Parathyroid adenoma (tissue), 2 donors: ENCODE measurements at regions not wholly inside any gene's neighbourhood (a gene's known extent, or its start where the extent isn't known, plus 50 kb on each side); places are given as distances from the start of the nearest gene placed in this dataset.

Experiments used
- H2AFZ ChIP-seq: fragments of 300-600 bp; sonication (generic); one replicate; pipeline ENCODE4 v1.7.0; 2017; ENCODE audit warnings: antibody characterized with exemption, mild to moderate bottlenecking
- H3K27ac ChIP-seq: fragments of 300-600 bp; sonication (generic); one replicate; pipeline ENCODE4 v1.7.0; 2017
- H3K27me3 ChIP-seq: fragments of 300-600 bp; sonication (generic); one replicate; pipeline ENCODE4 v1.7.0; 2017; ENCODE audit warnings: low read length; ENCODE audit not compliant: control insufficient read depth, insufficient read depth
- H3K36me3 ChIP-seq: fragments of 300-600 bp; sonication (generic); one replicate; pipeline ENCODE4 v1.7.0; 2017; ENCODE audit warnings: low read length; ENCODE audit not compliant: control insufficient read depth, insufficient read depth
- H3K4me1 ChIP-seq: fragments of 300-600 bp; sonication (generic); one replicate; pipeline ENCODE4 v1.7.0; 2017; ENCODE audit warnings: control low read depth
- H3K4me2 ChIP-seq: fragments of 300-600 bp; sonication (generic); one replicate; pipeline ENCODE4 v1.7.0; 2017; ENCODE audit warnings: low read length
- H3K4me3 ChIP-seq: fragments of 300-600 bp; sonication (generic); one replicate; pipeline ENCODE4 v1.7.0; 2017; ENCODE audit warnings: low read depth, low read length
- H3K79me2 ChIP-seq: fragments of 300-600 bp; sonication (generic); one replicate; pipeline ENCODE4 v1.7.0; 2017; ENCODE audit warnings: control low read depth
- H3K9ac ChIP-seq: fragments of 300-600 bp; sonication (generic); one replicate; pipeline ENCODE4 v1.7.0; 2017; ENCODE audit warnings: mild to moderate bottlenecking
- H3K9me3 ChIP-seq: fragments of 300-600 bp; sonication (generic); one replicate; pipeline ENCODE4 v1.7.0; 2017; ENCODE audit warnings: low read length; ENCODE audit not compliant: control insufficient read depth
- TF ChIP-seq, protein P1 (sequence below): fragments of 300-600 bp; sonication (generic); IDR thresholded peaks from one replicate; pipeline ENCODE4 v1.7.0; 2017; ENCODE audit warnings: antibody characterized with exemption, mild to moderate bottlenecking
- donor health status: primary hyperparathyroidism.

- Histone ChIP-seq H3K4me3 (no peak overlapping the region), H3K9ac (no peak overlapping the region), H3K4me2 (no peak overlapping the region), H3K9me3 (no peaks in the 10 kb centered on the region), H3K27ac (no peak overlapping the region), H3K79me2 (no peaks in the 10 kb centered on the region), H3K4me1 (no peaks in the 10 kb centered on the region), H3K36me3 (no peaks in the 10 kb centered on the region), H3K27me3 (no peaks in the 10 kb centered on the region), H2AFZ (no peak overlapping the region)
- TF ChIP-seq, protein P1, sequence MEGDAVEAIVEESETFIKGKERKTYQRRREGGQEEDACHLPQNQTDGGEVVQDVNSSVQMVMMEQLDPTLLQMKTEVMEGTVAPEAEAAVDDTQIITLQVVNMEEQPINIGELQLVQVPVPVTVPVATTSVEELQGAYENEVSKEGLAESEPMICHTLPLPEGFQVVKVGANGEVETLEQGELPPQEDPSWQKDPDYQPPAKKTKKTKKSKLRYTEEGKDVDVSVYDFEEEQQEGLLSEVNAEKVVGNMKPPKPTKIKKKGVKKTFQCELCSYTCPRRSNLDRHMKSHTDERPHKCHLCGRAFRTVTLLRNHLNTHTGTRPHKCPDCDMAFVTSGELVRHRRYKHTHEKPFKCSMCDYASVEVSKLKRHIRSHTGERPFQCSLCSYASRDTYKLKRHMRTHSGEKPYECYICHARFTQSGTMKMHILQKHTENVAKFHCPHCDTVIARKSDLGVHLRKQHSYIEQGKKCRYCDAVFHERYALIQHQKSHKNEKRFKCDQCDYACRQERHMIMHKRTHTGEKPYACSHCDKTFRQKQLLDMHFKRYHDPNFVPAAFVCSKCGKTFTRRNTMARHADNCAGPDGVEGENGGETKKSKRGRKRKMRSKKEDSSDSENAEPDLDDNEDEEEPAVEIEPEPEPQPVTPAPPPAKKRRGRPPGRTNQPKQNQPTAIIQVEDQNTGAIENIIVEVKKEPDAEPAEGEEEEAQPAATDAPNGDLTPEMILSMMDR = no peak
These were observed 999.4 kb downstream of the UQCRFS1 start for GRCh38 chr19:28213470-28214082.

DNA sequence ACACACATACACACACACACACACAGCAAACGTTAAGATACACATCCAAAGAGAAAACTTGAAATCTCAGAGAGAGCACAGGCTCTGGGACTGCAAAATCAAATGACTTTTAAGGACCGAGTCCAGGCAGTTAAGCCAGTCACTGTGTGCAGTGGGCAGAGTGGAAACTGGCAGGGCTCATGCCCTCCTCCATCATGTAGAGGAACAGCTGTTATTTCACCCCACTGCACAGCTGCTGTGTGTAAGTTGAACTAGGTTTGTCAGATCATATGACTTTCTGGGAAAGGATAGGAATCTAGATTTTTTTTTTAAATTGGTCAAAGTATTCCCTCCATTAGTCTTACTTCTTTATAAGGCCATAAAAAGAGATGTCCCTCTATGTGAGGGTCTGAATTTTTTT, 1002.1 kb downstream of the UQCRFS1 start:
- no peaks in the 10 kb centered on the region for H3K4me1 ChIP-seq
- no peak overlapping the region for H3K27ac ChIP-seq
- H3K27me3 ChIP-seq = no peaks in the 10 kb centered on the region
- no peak overlapping the region for H3K4me2 ChIP-seq
- H2AFZ ChIP-seq = no peak overlapping the region
- no peaks in the 10 kb centered on the region for H3K79me2 ChIP-seq
- no peak overlapping the region for H3K4me3 ChIP-seq
- TF ChIP-seq, protein P1 = no peak
- H3K9me3 ChIP-seq = no peaks in the 10 kb centered on the region
- H3K36me3 ChIP-seq = no peaks in the 10 kb centered on the region
- H3K9ac ChIP-seq = no peak overlapping the region

DNA sequence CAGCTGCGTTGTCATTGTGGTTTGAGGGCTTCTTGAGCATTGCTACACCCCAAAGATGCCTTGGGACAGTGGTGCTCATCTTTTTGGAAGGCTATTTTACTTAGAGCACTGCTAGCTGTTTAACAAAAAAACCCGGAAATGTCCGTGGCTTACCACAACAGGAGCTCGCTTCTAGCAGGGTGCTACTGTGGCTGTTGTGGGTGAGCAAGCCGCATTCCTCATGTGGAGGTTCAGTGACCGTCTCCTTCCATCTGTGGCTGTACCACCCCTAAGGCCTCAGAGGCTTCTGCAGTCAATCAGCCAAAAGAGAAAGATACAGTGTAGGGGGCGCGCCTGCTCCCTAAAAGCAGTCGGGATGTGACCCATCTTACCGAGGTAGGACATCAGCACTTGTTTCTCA, 1004.2 kb downstream of the UQCRFS1 start:
- no peak overlapping the region for H3K4me3 ChIP-seq
- TF ChIP-seq, protein P1 = no peak
- H3K27ac ChIP-seq = no peak overlapping the region
- H3K4me1 ChIP-seq = no peaks in the 10 kb centered on the region
- no peaks in the 10 kb centered on the region for H3K27me3 ChIP-seq
- H2AFZ ChIP-seq = no peak overlapping the region
- no peaks in the 10 kb centered on the region for H3K79me2 ChIP-seq
- no peak overlapping the region for H3K4me2 ChIP-seq
- no peaks in the 10 kb centered on the region for H3K36me3 ChIP-seq
- no peak overlapping the region for H3K9ac ChIP-seq
- no peaks in the 10 kb centered on the region for H3K9me3 ChIP-seq

DNA sequence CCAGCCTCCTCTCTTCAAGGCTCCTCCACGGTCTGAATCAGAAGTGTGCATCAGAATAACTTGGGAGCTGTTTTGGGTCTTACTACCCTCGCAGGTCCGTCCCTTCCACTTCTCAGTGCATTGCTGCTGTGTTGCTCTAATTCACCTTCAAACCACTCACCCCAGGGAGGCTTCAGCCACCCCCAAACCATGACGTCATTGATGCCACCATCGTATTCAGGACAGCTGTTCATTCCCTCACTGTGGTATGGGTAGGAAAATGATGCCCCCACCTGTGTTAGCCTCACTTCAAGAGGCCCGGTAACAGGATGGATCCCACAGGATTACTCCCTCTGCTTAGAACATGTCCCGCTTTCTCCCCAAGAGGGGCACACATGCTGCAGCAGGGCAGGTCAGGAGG, 1005.7 kb downstream of the UQCRFS1 start:
- H3K79me2 ChIP-seq = no peaks in the 10 kb centered on the region
- no peak overlapping the region for H3K9ac ChIP-seq
- H3K9me3 ChIP-seq = no peaks in the 10 kb centered on the region
- H3K27me3 ChIP-seq = no peaks in the 10 kb centered on the region
- H2AFZ ChIP-seq = no peak overlapping the region
- no peaks in the 10 kb centered on the region for H3K36me3 ChIP-seq
- H3K4me3 ChIP-seq = no peak overlapping the region
- no peak overlapping the region for H3K27ac ChIP-seq
- no peak overlapping the region for H3K4me2 ChIP-seq
- TF ChIP-seq, protein P1 = no peak
- H3K4me1 ChIP-seq = no peaks in the 10 kb centered on the region

DNA sequence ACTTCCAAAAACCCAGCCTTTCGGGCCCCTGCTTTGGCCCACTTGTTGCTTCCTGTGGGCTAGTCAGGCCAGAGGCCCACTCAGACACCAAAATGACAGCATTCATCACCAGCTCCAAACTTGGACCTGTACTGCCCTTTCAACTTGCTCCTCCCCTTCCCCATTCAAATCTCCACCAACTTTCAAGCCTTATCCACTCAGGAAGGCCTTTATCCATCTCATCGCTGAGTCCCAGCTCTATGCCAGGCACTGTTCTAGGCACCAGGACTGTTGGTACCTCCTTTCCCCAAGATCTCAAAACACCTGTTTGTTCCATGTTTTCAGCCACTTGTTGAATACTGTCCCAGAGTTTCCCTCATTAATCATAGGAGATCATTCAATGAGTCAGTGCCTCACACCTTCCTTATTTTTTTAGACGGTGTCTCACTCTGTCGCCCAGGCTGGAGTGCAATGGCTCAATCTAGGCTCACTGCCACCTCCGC, 1011.4 kb downstream of the UQCRFS1 start:
- Histone ChIP-seq H3K27ac (no peak overlapping the region), H3K4me3 (no peak overlapping the region), H2AFZ (no peak overlapping the region), H3K4me2 (no peak overlapping the region), H3K4me1 (no peaks in the 10 kb centered on the region), H3K79me2 (no peaks in the 10 kb centered on the region), H3K9me3 (no peaks in the 10 kb centered on the region), H3K36me3 (no peaks in the 10 kb centered on the region), H3K9ac (no peak overlapping the region), H3K27me3 (no peaks in the 10 kb centered on the region)
- TF ChIP-seq, protein P1 = no peak
